NCI-H748 treated with DMSO at 0.1 percent for 48 hours (cell line): ENCODE measurements at regions not wholly inside any gene's neighbourhood (a gene's known extent, or its start where the extent isn't known, plus 50 kb on each side); places are given as distances from the start of the nearest gene placed in this dataset.

ENCODE experiments used
- DNase-seq: peaks from one replicate; lab custom pipeline; 2025; lab: John Stamatoyannopoulos, UW

GRCh38 chr5:73374520-73375190 is 73.9 kb downstream of the FOXD1 start:
- no peak for DNase-seq

- no peak for DNase-seq
Measured at GRCh38 chr5:73373814-73374510, 74.6 kb downstream of the FOXD1 start.

- no peak for DNase-seq
Measured at GRCh38 chr5:73370640-73371583, 77.7 kb downstream of the FOXD1 start.

GRCh38 chr5:73370095-73370494 is 78.5 kb downstream of the FOXD1 start:
- no peak for DNase-seq

GRCh38 chr5:73369278-73369677 is 79.3 kb downstream of the FOXD1 start:
- no peak for DNase-seq

- DNase-seq, result no peak
Measured at GRCh38 chr5:73367650-73368049, 80.9 kb downstream of the FOXD1 start.

- no peak for DNase-seq
Measured at GRCh38 chr5:73365990-73366667, 82.4 kb downstream of the FOXD1 start.

- DNase-seq, result no peak
Measured at GRCh38 chr5:73365301-73365853, 83.2 kb downstream of the FOXD1 start.

GRCh38 chr5:73363911-73364730 is 84.5 kb downstream of the FOXD1 start:
- no peak for DNase-seq

- DNase-seq, result no peak
Measured at GRCh38 chr5:73359395-73359794, 89.2 kb downstream of the FOXD1 start.

GRCh38 chr5:73358366-73358765 is 90.2 kb downstream of the FOXD1 start:
- no peak for DNase-seq

GRCh38 chr5:73357576-73357975 is 91.0 kb downstream of the FOXD1 start:
- no peak for DNase-seq

- no peak for DNase-seq
Measured at GRCh38 chr5:73355108-73355507, 93.5 kb downstream of the FOXD1 start.

- DNase-seq, result no peak
Measured at GRCh38 chr5:73354406-73354805, 94.2 kb downstream of the FOXD1 start.

GRCh38 chr5:73352649-73353230 is 95.8 kb downstream of the FOXD1 start:
- DNase-seq, result no peak

- no peak for DNase-seq
Measured at GRCh38 chr5:73352243-73352642, 96.3 kb downstream of the FOXD1 start.

- no peak for DNase-seq
Measured at GRCh38 chr5:73351593-73351992, 97.0 kb downstream of the FOXD1 start.

GRCh38 chr5:73346878-73347408 is 101.6 kb downstream of the FOXD1 start:
- no peak for DNase-seq

GRCh38 chr5:73344835-73345234 is 103.7 kb downstream of the FOXD1 start:
- no peak for DNase-seq

GRCh38 chr5:73339711-73340110 is 108.9 kb downstream of the FOXD1 start:
- DNase-seq, result no peak
